Suprapubic skin (tissue), 3 donors: ENCODE measurements at regions not wholly inside any gene's neighbourhood (a gene's known extent, or its start where the extent isn't known, plus 50 kb on each side); places are given as distances from the start of the nearest gene placed in this dataset.

Source experiments
- CTCF ChIP-seq, 2 donors: fragments of 200-600 bp in 1 of 2; fragments of 450-650 bp in 1 of 2; sonication (generic) in 1 of 2; IDR thresholded peaks; one replicate each; pipeline ENCODE4 v1.5.1; 2016 to 2019; ENCODE audit warnings: antibody characterized with exemption in 2 of 2, mild to moderate bottlenecking in 1 of 2, moderate library complexity in 1 of 2
- POLR2AphosphoS5 ChIP-seq, 3 donors: sonication (generic); formaldehyde crosslinking; IDR thresholded peaks; one replicate each; pipeline ENCODE4 v1.6.1; 2017; ENCODE audit warnings: antibody characterized with exemption in 3 of 3

- TF ChIP-seq CTCF (IDR thresholded peaks at IDR 0.05) (no peak), POLR2AphosphoS5 (IDR thresholded peaks at IDR 0.05) (no peak)
Observed at GRCh38 chr6:47164877-47165276, 122.7 kb upstream of the ADGRF1 start.
